ENCODE measurements at regions not wholly inside any gene's neighbourhood (a gene's known extent, or its start where the extent isn't known, plus 50 kb on each side); places are given as distances from the start of the nearest gene placed in this dataset.

GRCh38 chr14:54310151-54310850, 86.5 kb upstream of the CDKN3 start:
- DNase-seq: no peak
- Mint-ChIP-seq H3K36me3 (no peaks in the 10 kb centered on the region), H3K4me1 (no peaks in the 10 kb centered on the region), H3K27ac (no peak overlapping the region), H3K27me3 (peaks cover 17% of the 10 kb centered on the region), H3K9me3 (no peaks in the 10 kb centered on the region), H3K4me3 (no peak overlapping the region)
- CTCF ChIA-PET: no interaction called here

GRCh38 chr14:54310851-54311228, 86.0 kb upstream of the CDKN3 start:
- Mint-ChIP-seq H3K4me1 (no peaks in the 10 kb centered on the region), H3K4me3 (no peak overlapping the region), H3K9me3 (no peaks in the 10 kb centered on the region), H3K27me3 (peaks cover 15% of the 10 kb centered on the region), H3K27ac (no peak overlapping the region), H3K36me3 (no peaks in the 10 kb centered on the region)
- CTCF ChIA-PET: no interaction called here
- DNase-seq: no peak

- no peak overlapping the region for H3K27ac Mint-ChIP-seq
- no peak overlapping the region for H3K4me3 Mint-ChIP-seq
- no peaks in the 10 kb centered on the region for H3K9me3 Mint-ChIP-seq
- peaks cover 20% of the 10 kb centered on the region for H3K27me3 Mint-ChIP-seq
- CTCF ChIA-PET: interaction anchor here (1.4 kb wide), 1 partner anchor 17 kb away, joined by 3 read pairs; no protein-coding TSS in a partner anchor
- no peaks in the 10 kb centered on the region for H3K4me1 Mint-ChIP-seq
- H3K36me3 Mint-ChIP-seq: no peaks in the 10 kb centered on the region
- no peak for DNase-seq
Observed at GRCh38 chr14:54312166-54312801, 84.5 kb upstream of the CDKN3 start.

- CTCF ChIA-PET: no interaction called here
- no peak overlapping the region for H3K27ac Mint-ChIP-seq
- no peak for DNase-seq
- H3K4me3 Mint-ChIP-seq: no peak overlapping the region
- peaks cover 21% of the 10 kb centered on the region for H3K27me3 Mint-ChIP-seq
- H3K36me3 Mint-ChIP-seq: no peaks in the 10 kb centered on the region
- no peaks in the 10 kb centered on the region for H3K9me3 Mint-ChIP-seq
- no peaks in the 10 kb centered on the region for H3K4me1 Mint-ChIP-seq
Observed at GRCh38 chr14:54314365-54315104, 82.3 kb upstream of the CDKN3 start.

GRCh38 chr14:54316652-54317051, 80.2 kb upstream of the CDKN3 start:
- Mint-ChIP-seq H3K9me3 (no peaks in the 10 kb centered on the region), H3K4me3 (no peak overlapping the region), H3K36me3 (no peaks in the 10 kb centered on the region), H3K4me1 (no peaks in the 10 kb centered on the region), H3K27ac (no peak overlapping the region), H3K27me3 (peaks cover 27% of the 10 kb centered on the region)
- CTCF ChIA-PET: no interaction called here
- no peak for DNase-seq

GRCh38 chr14:54317391-54317790, 79.4 kb upstream of the CDKN3 start:
- H3K9me3 Mint-ChIP-seq: no peaks in the 10 kb centered on the region
- H3K27ac Mint-ChIP-seq: no peak overlapping the region
- peaks cover 27% of the 10 kb centered on the region for H3K27me3 Mint-ChIP-seq
- no peaks in the 10 kb centered on the region for H3K4me1 Mint-ChIP-seq
- CTCF ChIA-PET: interaction anchor here (2.1 kb wide), 1 partner anchor 30 kb away, joined by 6 read pairs; no protein-coding TSS in a partner anchor
- no peaks in the 10 kb centered on the region for H3K36me3 Mint-ChIP-seq
- H3K4me3 Mint-ChIP-seq: no peak overlapping the region
- no peak for DNase-seq

- Mint-ChIP-seq H3K27ac (no peak overlapping the region), H3K27me3 (peaks cover 10% of the 10 kb centered on the region), H3K9me3 (no peaks in the 10 kb centered on the region), H3K36me3 (no peaks in the 10 kb centered on the region), H3K4me3 (no peak overlapping the region), H3K4me1 (no peaks in the 10 kb centered on the region)
- CTCF ChIA-PET: no interaction called here
- DNase-seq: no peak
Observed at GRCh38 chr14:54322246-54322645, 74.6 kb upstream of the CDKN3 start.

GRCh38 chr14:54322701-54323337, 74.0 kb upstream of the CDKN3 start:
- Mint-ChIP-seq H3K4me3 (no peak overlapping the region), H3K36me3 (no peaks in the 10 kb centered on the region), H3K4me1 (no peaks in the 10 kb centered on the region), H3K27me3 (peaks cover 10% of the 10 kb centered on the region), H3K9me3 (no peaks in the 10 kb centered on the region), H3K27ac (no peak overlapping the region)
- CTCF ChIA-PET: no interaction called here
- no peak for DNase-seq

- H3K4me1 Mint-ChIP-seq: no peaks in the 10 kb centered on the region
- H3K9me3 Mint-ChIP-seq: no peaks in the 10 kb centered on the region
- H3K4me3 Mint-ChIP-seq: no peak overlapping the region
- H3K36me3 Mint-ChIP-seq: no peaks in the 10 kb centered on the region
- peaks cover 15% of the 10 kb centered on the region for H3K27me3 Mint-ChIP-seq
- CTCF ChIA-PET: no interaction called here
- no peak for DNase-seq
- no peak overlapping the region for H3K27ac Mint-ChIP-seq
Observed at GRCh38 chr14:54325766-54326165, 71.0 kb upstream of the CDKN3 start.

- Mint-ChIP-seq H3K4me3 (no peak overlapping the region), H3K36me3 (no peaks in the 10 kb centered on the region), H3K27me3 (peaks cover 11% of the 10 kb centered on the region), H3K27ac (no peak overlapping the region), H3K4me1 (no peaks in the 10 kb centered on the region), H3K9me3 (no peaks in the 10 kb centered on the region)
- CTCF ChIA-PET: interaction anchor here (1.0 to 3.6 kb wide), 7 partner anchors 8 to 1024 kb away, joined by 3 to 14 read pairs (median 4); no protein-coding TSS in a partner anchor
- peak; percentile 39 for DNase-seq
Observed at GRCh38 chr14:54329082-54329695, 67.6 kb upstream of the CDKN3 start.

- no peak overlapping the region for H3K27ac Mint-ChIP-seq
- H3K4me1 Mint-ChIP-seq: no peaks in the 10 kb centered on the region
- H3K4me3 Mint-ChIP-seq: no peak overlapping the region
Observed at GRCh38 chr14:54330876-54331275, 65.9 kb upstream of the CDKN3 start.

GRCh38 chr14:54331516-54331915, 65.3 kb upstream of the CDKN3 start:
- Mint-ChIP-seq H3K4me1 (no peaks in the 10 kb centered on the region), H3K27ac (no peak overlapping the region), H3K9me3 (no peaks in the 10 kb centered on the region), H3K4me3 (no peak overlapping the region), H3K27me3 (peaks cover 11% of the 10 kb centered on the region), H3K36me3 (no peaks in the 10 kb centered on the region)
- no peak for DNase-seq
- CTCF ChIA-PET: no interaction called here

More at GRCh38 chr14:54330876-54331275, 65.9 kb upstream of the CDKN3 start:
- peaks cover 11% of the 10 kb centered on the region for H3K27me3 Mint-ChIP-seq
- CTCF ChIA-PET: no interaction called here
- no peaks in the 10 kb centered on the region for H3K36me3 Mint-ChIP-seq
- DNase-seq: no peak
- H3K9me3 Mint-ChIP-seq: no peaks in the 10 kb centered on the region

- Mint-ChIP-seq H3K27me3 (peaks cover 11% of the 10 kb centered on the region), H3K4me3 (no peak overlapping the region), H3K4me1 (no peaks in the 10 kb centered on the region), H3K27ac (no peak overlapping the region), H3K36me3 (no peaks in the 10 kb centered on the region), H3K9me3 (no peaks in the 10 kb centered on the region)
- CTCF ChIA-PET: interaction anchor here (2.2 kb wide), 1 partner anchor 15 kb away, joined by 9 read pairs; no protein-coding TSS in a partner anchor
- DNase-seq: no peak
Observed at GRCh38 chr14:54332490-54332889, 64.3 kb upstream of the CDKN3 start.

GRCh38 chr14:54333511-54333910, 63.3 kb upstream of the CDKN3 start:
- no peak for DNase-seq
- no peaks in the 10 kb centered on the region for H3K36me3 Mint-ChIP-seq
- H3K4me1 Mint-ChIP-seq: no peaks in the 10 kb centered on the region
- H3K27ac Mint-ChIP-seq: no peak overlapping the region
- peaks cover 11% of the 10 kb centered on the region for H3K27me3 Mint-ChIP-seq
- no peaks in the 10 kb centered on the region for H3K9me3 Mint-ChIP-seq
- CTCF ChIA-PET: interaction anchor here (2.2 kb wide), 1 partner anchor 14 kb away, joined by 9 read pairs; no protein-coding TSS in a partner anchor
- no peak overlapping the region for H3K4me3 Mint-ChIP-seq

All from activated naive CD4-positive, alpha-beta T cell treated with anti-CD3 and anti-CD28 coated beads, Interleukin-2, amount 10 ng/mL, durations not matched to agents 7 days and 5 days (primary cell).